Panc1 (cell line): ENCODE measurements at regions not wholly inside any gene's neighbourhood (a gene's known extent, or its start where the extent isn't known, plus 50 kb on each side); places are given as distances from the start of the nearest gene placed in this dataset.

Experiments
- ATAC-seq: fragments of 200-7000 bp; cut with Tn5 transposase; 2 replicates; pipeline ENCODE4 v1.9.1; 2020; ENCODE audit warnings: mild to moderate bottlenecking, moderate library complexity
- BruUV-seq: library from RNA; stranded (reverse); fragments of 400-500 nt; replicated peaks from 2 replicates; lab custom pipeline; 2021; lab: Mats Ljungman, UMichigan
- CTCF ChIA-PET: fragments of 300-600 bp; sonication (Branson Sonifier 250); formaldehyde crosslinking; loops from one replicate; lab custom pipeline; 2022; ENCODE audit warnings: antibody characterized with exemption; lab: Charles Lee
- POLR2A ChIA-PET: fragments of 300-600 bp; sonication (Branson Sonifier 250); formaldehyde crosslinking; loops from one replicate; lab custom pipeline; 2022; ENCODE audit warnings: antibody characterized with exemption; lab: Charles Lee
- DNase-seq: peaks from one replicate; pipeline ENCODE4 v3.0.0-alpha.2; 2010; ENCODE audit warnings: low read depth, low spot score
- H3K27ac ChIP-seq: 2 replicates; pipeline ENCODE4 v1.5.1; 2011; ENCODE audit warnings: mild to moderate bottlenecking, low read length, inconsistent platforms
- H3K27me3 ChIP-seq: fragments of 200-500 bp; sonication (Bioruptor generic); 2 replicates; pipeline ENCODE4 v1.6.0; 2014; ENCODE audit warnings: low read length, inconsistent platforms; ENCODE audit not compliant: control insufficient read depth, insufficient read depth
- H3K36me3 ChIP-seq: fragments of 200-500 bp; sonication (Bioruptor generic); 2 replicates; pipeline ENCODE4 v1.5.1; 2014; ENCODE audit warnings: inconsistent platforms, mild to moderate bottlenecking, low read length, moderate library complexity; ENCODE audit not compliant: control insufficient read depth, insufficient read depth
- H3K4me1 ChIP-seq: 2 replicates; pipeline ENCODE4 v1.5.1; 2011; ENCODE audit warnings: inconsistent platforms, mild to moderate bottlenecking, low read length, moderate library complexity; ENCODE audit not compliant: control insufficient read depth, insufficient read depth
- H3K4me3 ChIP-seq, 2 experiments: 2 replicates each; pipeline ENCODE4 v1.5.1; 2011 to 2012; ENCODE audit warnings: low read depth in 2 of 2, low read length in 2 of 2, mild to moderate bottlenecking in 2 of 2, inconsistent platforms in 1 of 2, moderate library complexity in 1 of 2
- H3K9me3 ChIP-seq: fragments of 200-500 bp; sonication (Bioruptor generic); 2 replicates; pipeline ENCODE4 v1.5.1; 2014; ENCODE audit warnings: low read depth, mild to moderate bottlenecking, inconsistent platforms, low read length, moderate library complexity; ENCODE audit not compliant: control insufficient read depth, insufficient read depth
- CTCF ChIP-seq: fragments of 450-650 bp; IDR thresholded peaks from 2 replicates; pipeline ENCODE4 v1.5.1; 2017; ENCODE audit warnings: mild to moderate bottlenecking
- POLR2AphosphoS5 ChIP-seq: IDR thresholded peaks from 2 replicates; pipeline ENCODE4 v1.6.1; 2012; ENCODE audit warnings: mild to moderate bottlenecking, low read depth, low read length, moderate library complexity
- REST ChIP-seq, 2 experiments: IDR thresholded peaks; 2 replicates each; pipeline ENCODE4 v1.6.1; 2011 to 2012; ENCODE audit warnings: low read depth in 2 of 2, control low read depth in 1 of 2, low read length in 1 of 2, mild to moderate bottlenecking in 1 of 2, moderate library complexity in 1 of 2; ENCODE audit not compliant: insufficient read depth in 1 of 2
- SIN3A ChIP-seq: IDR thresholded peaks from 2 replicates; pipeline ENCODE4 v1.6.1; 2012; ENCODE audit warnings: low read depth, mild to moderate bottlenecking, low read length, moderate library complexity, borderline replicate concordance; ENCODE audit not compliant: insufficient read depth
- TCF7L2 ChIP-seq: IDR thresholded peaks from 2 replicates; pipeline ENCODE4 v1.6.1; 2011; ENCODE audit warnings: mild to moderate bottlenecking, low read depth, low read length, inconsistent platforms
- in situ Hi-C: cut with HindIII; loops from 2 replicates; pipeline ENCODE4 v1.10.0; 2016; ENCODE audit warnings: low sequenced_read_pairs, low pct_unique_long_range_greater_than_20kb
- intact Hi-C: fragments of 100-400 bp; cut with micrococcal nuclease; formaldehyde crosslinking; loops from one replicate; pipeline ENCODE4 v1.10.0; 2022; ENCODE audit not compliant: unreplicated experiment

GRCh38 chr9:108467653-108468324 lies 388.0 kb downstream of the ACTL7B start:
- no peak overlapping the region for H3K27ac ChIP-seq

GRCh38 chr9:108467161-108467560 lies 388.6 kb downstream of the ACTL7B start:
- intact Hi-C loops (no loop called here), in situ Hi-C loops (no loop called here)
- TF ChIP-seq POLR2AphosphoS5 (no peak), SIN3A (no peak), REST (IDR thresholded peaks at IDR 0.05; ENCODE audit: insufficient read depth in 1 of 2, low read depth in 2 of 2, low read length in 1 of 2) (no peak), TCF7L2 (no peak), CTCF (no peak)
- Histone ChIP-seq H3K9me3 (no peaks in the 10 kb centered on the region), H3K27ac (no peak overlapping the region), H3K4me1 (no peaks in the 10 kb centered on the region), H3K36me3 (no peaks in the 10 kb centered on the region), H3K4me3 (no peak overlapping the region), H3K27me3 (no peaks in the 10 kb centered on the region)
- BruUV-seq = no TSS peak
- DNase-seq (no peak), ATAC-seq (no peak)
- POLR2A ChIA-PET = no interaction called here
- CTCF ChIA-PET = no interaction called here

More at GRCh38 chr9:108467653-108468324, 388.0 kb downstream of the ACTL7B start:
- no TSS peak for BruUV-seq
- ATAC-seq (no peak), DNase-seq (no peak)
- Histone ChIP-seq H3K4me3 (no peak overlapping the region), H3K36me3 (no peaks in the 10 kb centered on the region), H3K4me1 (no peaks in the 10 kb centered on the region), H3K9me3 (no peaks in the 10 kb centered on the region), H3K27me3 (no peaks in the 10 kb centered on the region)
- in situ Hi-C loops (no loop called here), intact Hi-C loops (no loop called here)
- TF ChIP-seq TCF7L2 = no peak
- TF ChIP-seq SIN3A = no peak
- TF ChIP-seq CTCF = no peak
- no peak for TF ChIP-seq POLR2AphosphoS5
- no peak for TF ChIP-seq REST (IDR thresholded peaks at IDR 0.05; ENCODE audit: insufficient read depth in 1 of 2, low read depth in 2 of 2, low read length in 1 of 2)
- POLR2A ChIA-PET = no interaction called here
- CTCF ChIA-PET = no interaction called here
